CD14-positive monocyte (primary cell): ENCODE measurements at regions not wholly inside any gene's neighbourhood (a gene's known extent, or its start where the extent isn't known, plus 50 kb on each side); places are given as distances from the start of the nearest gene placed in this dataset.

Source experiments
- DNase-seq, 3 donors: peaks; one replicate each; pipeline ENCODE4 v3.0.0-alpha.2; 2011 to 2022
- H2AFZ ChIP-seq: 2 replicates; pipeline ENCODE4 v1.6.0; 2012; ENCODE audit warnings: mild to moderate bottlenecking, low read depth, low read length, inconsistent platforms; ENCODE audit not compliant: insufficient read depth, poor library complexity, severe bottlenecking
- H3K27ac ChIP-seq, 2 donors: 1 replicate in 1 of 2; 2 replicates in 1 of 2; pipeline ENCODE4 v1.5.1; 2012 to 2013; ENCODE audit warnings: low read length in 2 of 2, control low read depth in 1 of 2, inconsistent platforms in 1 of 2, low read depth in 1 of 2, mild to moderate bottlenecking in 1 of 2
- H3K27me3 ChIP-seq, 2 donors: one replicate each; pipeline versions ENCODE4 v1.6.0 to v1.6.1; 2011 to 2013; ENCODE audit warnings: low read length in 2 of 2; ENCODE audit not compliant: control insufficient read depth in 2 of 2, insufficient read depth in 2 of 2
- H3K36me3 ChIP-seq, 2 donors: replicated peaks in 1 of 2; 1 replicate in 1 of 2; 2 replicates in 1 of 2; pipeline versions ENCODE4 v1.5.1 to v1.6.1; 2012 to 2013; ENCODE audit warnings: low read length in 2 of 2, control low read depth in 1 of 2, inconsistent platforms in 1 of 2, mild to moderate bottlenecking in 1 of 2; ENCODE audit not compliant: insufficient read depth in 2 of 2, control insufficient read depth in 1 of 2
- H3K4me1 ChIP-seq, 2 donors: 1 replicate in 1 of 2; 2 replicates in 1 of 2; pipeline versions ENCODE4 v1.5.1 to v1.6.1; 2012 to 2013; ENCODE audit warnings: low read length in 2 of 2, control low read depth in 1 of 2, inconsistent platforms in 1 of 2, mild to moderate bottlenecking in 1 of 2, moderate library complexity in 1 of 2; ENCODE audit not compliant: insufficient read depth in 2 of 2, control insufficient read depth in 1 of 2
- H3K4me2 ChIP-seq: replicated peaks from 2 replicates; pipeline ENCODE3; 2012; ENCODE audit warnings: low read length, moderate library complexity, mild to moderate bottlenecking; ENCODE audit not compliant: poor library complexity, severe bottlenecking; ENCODE audit errors: extremely low read depth
- H3K4me3 ChIP-seq, 3 experiments: fragments of 200-600 bp in 1 of 3; sonication (generic) in 1 of 3; replicated peaks in 1 of 3; 1 replicate in 2 of 3; 2 replicates in 1 of 3; pipeline ENCODE4 v1.5.1; 2011 to 2013; ENCODE audit warnings: low read length in 3 of 3, mild to moderate bottlenecking in 3 of 3, control low read depth in 2 of 3, low read depth in 2 of 3, inconsistent platforms in 1 of 3, moderate library complexity in 1 of 3
- H3K79me2 ChIP-seq: 2 replicates; pipeline ENCODE4 v1.6.0; 2012; ENCODE audit warnings: mild to moderate bottlenecking, control low read depth, inconsistent platforms, low read length, moderate library complexity; ENCODE audit not compliant: insufficient read depth
- H3K9ac ChIP-seq: 2 replicates; pipeline ENCODE4 v1.6.0; 2017; ENCODE audit warnings: low read length, mild to moderate bottlenecking; ENCODE audit not compliant: insufficient read depth, poor library complexity, severe bottlenecking
- H3K9me3 ChIP-seq, 2 donors: replicated peaks in 1 of 2; 1 replicate in 1 of 2; 2 replicates in 1 of 2; pipeline versions ENCODE4 v1.5.1 to v1.6.1; 2012 to 2013; ENCODE audit warnings: low read length in 2 of 2, control low read depth in 1 of 2; ENCODE audit not compliant: control insufficient read depth in 1 of 2, insufficient read depth in 1 of 2
- H4K20me1 ChIP-seq: 2 replicates; pipeline ENCODE4 v1.6.0; 2012; ENCODE audit warnings: mild to moderate bottlenecking, low read length, control low read depth, moderate library complexity; ENCODE audit not compliant: insufficient read depth
- H3K27ac Mint-ChIP-seq, 7 donors: one replicate each; pipeline ENCODE4 v1.8.0; 2020; ENCODE audit warnings: mild to moderate bottlenecking in 7 of 7, mixed read lengths in 7 of 7, moderate library complexity in 6 of 7, inconsistent platforms in 2 of 7
- H3K27me3 Mint-ChIP-seq, 3 donors: one replicate each; pipeline ENCODE4 v1.8.0; 2021 to 2022; ENCODE audit warnings: low read depth in 3 of 3, mild to moderate bottlenecking in 3 of 3, mixed read lengths in 3 of 3, moderate library complexity in 3 of 3, inconsistent platforms in 1 of 3
- H3K36me3 Mint-ChIP-seq, 2 donors: one replicate each; pipeline ENCODE4 v1.8.0; 2020; ENCODE audit warnings: mixed read lengths in 2 of 2, inconsistent platforms in 1 of 2, mild to moderate bottlenecking in 1 of 2
- H3K4me1 Mint-ChIP-seq: one replicate; pipeline ENCODE4 v1.8.0; 2020; ENCODE audit warnings: mild to moderate bottlenecking, mixed read lengths
- H3K4me3 Mint-ChIP-seq, 2 donors: one replicate each; pipeline ENCODE4 v1.8.0; 2020; ENCODE audit warnings: mild to moderate bottlenecking in 2 of 2, mixed read lengths in 2 of 2, moderate library complexity in 1 of 2
- H3K9me3 Mint-ChIP-seq, 7 donors: one replicate each; pipeline ENCODE4 v1.8.0; 2020 to 2022; ENCODE audit warnings: mixed read lengths in 7 of 7, mild to moderate bottlenecking in 6 of 7, moderate library complexity in 6 of 7, inconsistent platforms in 2 of 7
- WGBS: methylation state at CpG from one replicate; pipeline ENCODE4 v1.1.5; 2013; ENCODE audit warnings: missing lambda C conversion rate; ENCODE audit not compliant: insufficient coverage; 5-methylcytosine and 5-hydroxymethylcytosine counted together
- intact Hi-C, 2 donors: fragments of 100-400 bp; cut with micrococcal nuclease; formaldehyde crosslinking; loops; one replicate each; pipeline versions ENCODE4 v1.15.0 to v1.15.1; 2023
- TF ChIP-seq, protein P1 (sequence below): fragments of 200-600 bp; IDR thresholded peaks from one replicate; pipeline ENCODE4 v1.8.0; 2022; ENCODE audit warnings: antibody characterized with exemption, mild to moderate bottlenecking

GRCh38 chr18:2351126-2351850, 220.0 kb downstream of the METTL4 start:
- intact Hi-C loops, result no loop called here
- H3K4me3 ChIP-seq, result no peak overlapping the region
- no peaks in the 10 kb centered on the region for H3K9me3 ChIP-seq
- H2AFZ ChIP-seq, result no peak overlapping the region
- 85% methylated on average over 26 of the region's 31 CpGs for WGBS
- Mint-ChIP-seq H3K4me3 (no peak overlapping the region), H3K36me3 (no peaks in the 10 kb centered on the region), H3K9me3 (peaks cover 0 to 3% (median 0%) of the 10 kb centered on the region in 7 donors), H3K4me1 (no peaks in the 10 kb centered on the region), H3K27me3 (peaks cover 0 to 2% (median 1%) of the 10 kb centered on the region in 3 donors), H3K27ac (no peak overlapping the region)
- TF ChIP-seq, protein P1, sequence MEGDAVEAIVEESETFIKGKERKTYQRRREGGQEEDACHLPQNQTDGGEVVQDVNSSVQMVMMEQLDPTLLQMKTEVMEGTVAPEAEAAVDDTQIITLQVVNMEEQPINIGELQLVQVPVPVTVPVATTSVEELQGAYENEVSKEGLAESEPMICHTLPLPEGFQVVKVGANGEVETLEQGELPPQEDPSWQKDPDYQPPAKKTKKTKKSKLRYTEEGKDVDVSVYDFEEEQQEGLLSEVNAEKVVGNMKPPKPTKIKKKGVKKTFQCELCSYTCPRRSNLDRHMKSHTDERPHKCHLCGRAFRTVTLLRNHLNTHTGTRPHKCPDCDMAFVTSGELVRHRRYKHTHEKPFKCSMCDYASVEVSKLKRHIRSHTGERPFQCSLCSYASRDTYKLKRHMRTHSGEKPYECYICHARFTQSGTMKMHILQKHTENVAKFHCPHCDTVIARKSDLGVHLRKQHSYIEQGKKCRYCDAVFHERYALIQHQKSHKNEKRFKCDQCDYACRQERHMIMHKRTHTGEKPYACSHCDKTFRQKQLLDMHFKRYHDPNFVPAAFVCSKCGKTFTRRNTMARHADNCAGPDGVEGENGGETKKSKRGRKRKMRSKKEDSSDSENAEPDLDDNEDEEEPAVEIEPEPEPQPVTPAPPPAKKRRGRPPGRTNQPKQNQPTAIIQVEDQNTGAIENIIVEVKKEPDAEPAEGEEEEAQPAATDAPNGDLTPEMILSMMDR, result no peak
- H3K27ac ChIP-seq, result no peak overlapping the region
- H3K9ac ChIP-seq, result no peak overlapping the region
- H3K36me3 ChIP-seq, result no peaks in the 10 kb centered on the region
- H3K79me2 ChIP-seq, result no peaks in the 10 kb centered on the region
- no peaks in the 10 kb centered on the region for H3K4me1 ChIP-seq
- H3K4me2 ChIP-seq, result no peak overlapping the region
- no peaks in the 10 kb centered on the region for H4K20me1 ChIP-seq
- no peaks in the 10 kb centered on the region for H3K27me3 ChIP-seq
- DNase-seq, result no peak

- intact Hi-C loops, result no loop called here
These were observed 217.0 kb downstream of the METTL4 start for GRCh38 chr18:2354292-2354691.

More at GRCh38 chr18:2354292-2354691, 217.0 kb downstream of the METTL4 start:
- Mint-ChIP-seq H3K27me3 (peaks cover 0 to 9% (median 5%) of the 10 kb centered on the region in 3 donors), H3K27ac (peak overlapping the region in 1 of 7 donors; percentile 2), H3K9me3 (peaks cover 0 to 3% (median 0%) of the 10 kb centered on the region in 7 donors), H3K36me3 (no peaks in the 10 kb centered on the region), H3K4me3 (no peak overlapping the region), H3K4me1 (no peaks in the 10 kb centered on the region)
- H4K20me1 ChIP-seq, result no peaks in the 10 kb centered on the region
- no peaks in the 10 kb centered on the region for H3K4me1 ChIP-seq
- TF ChIP-seq, protein P1, result no peak
- no peaks in the 10 kb centered on the region for H3K79me2 ChIP-seq
- 100% methylated on average over 1 of the region's 5 CpGs for WGBS
- DNase-seq, result no peak
- H3K9ac ChIP-seq, result no peak overlapping the region
- H3K27ac ChIP-seq, result no peak overlapping the region
- no peaks in the 10 kb centered on the region for H3K36me3 ChIP-seq
- no peaks in the 10 kb centered on the region for H3K27me3 ChIP-seq
- no peak overlapping the region for H3K4me2 ChIP-seq
- H2AFZ ChIP-seq, result no peak overlapping the region
- H3K4me3 ChIP-seq, result no peak overlapping the region
- H3K9me3 ChIP-seq, result no peaks in the 10 kb centered on the region
